ENCODE measurements at regions not wholly inside any gene's neighbourhood (a gene's known extent, or its start where the extent isn't known, plus 50 kb on each side); places are given as distances from the start of the nearest gene placed in this dataset.

DNA sequence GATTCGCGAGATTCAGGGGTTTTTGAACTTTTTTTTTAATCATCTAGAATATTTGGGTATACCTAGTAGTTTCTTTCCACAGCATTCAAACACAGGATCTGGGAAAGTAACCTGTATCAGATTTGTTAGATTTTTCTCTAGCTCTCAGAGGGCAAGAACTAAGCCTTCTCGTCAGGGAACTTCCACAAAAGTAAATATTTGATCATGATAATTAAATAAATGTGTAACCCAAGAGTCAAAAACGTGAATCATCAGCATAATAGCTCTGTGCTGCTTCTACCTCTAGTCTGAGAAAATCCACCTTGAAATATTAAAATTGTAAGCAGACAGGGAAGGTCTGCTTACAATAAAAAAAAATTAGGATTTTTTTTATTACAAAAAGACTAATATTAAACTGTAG, 225.7 kb upstream of the SPOPL start:
- no peaks in the 10 kb centered on the region for H3K36me3 ChIP-seq
- no peak overlapping the region for H3K4me3 ChIP-seq
- intact Hi-C loops (cut with DNase I): no loop called here
- TF ChIP-seq, protein P1, sequence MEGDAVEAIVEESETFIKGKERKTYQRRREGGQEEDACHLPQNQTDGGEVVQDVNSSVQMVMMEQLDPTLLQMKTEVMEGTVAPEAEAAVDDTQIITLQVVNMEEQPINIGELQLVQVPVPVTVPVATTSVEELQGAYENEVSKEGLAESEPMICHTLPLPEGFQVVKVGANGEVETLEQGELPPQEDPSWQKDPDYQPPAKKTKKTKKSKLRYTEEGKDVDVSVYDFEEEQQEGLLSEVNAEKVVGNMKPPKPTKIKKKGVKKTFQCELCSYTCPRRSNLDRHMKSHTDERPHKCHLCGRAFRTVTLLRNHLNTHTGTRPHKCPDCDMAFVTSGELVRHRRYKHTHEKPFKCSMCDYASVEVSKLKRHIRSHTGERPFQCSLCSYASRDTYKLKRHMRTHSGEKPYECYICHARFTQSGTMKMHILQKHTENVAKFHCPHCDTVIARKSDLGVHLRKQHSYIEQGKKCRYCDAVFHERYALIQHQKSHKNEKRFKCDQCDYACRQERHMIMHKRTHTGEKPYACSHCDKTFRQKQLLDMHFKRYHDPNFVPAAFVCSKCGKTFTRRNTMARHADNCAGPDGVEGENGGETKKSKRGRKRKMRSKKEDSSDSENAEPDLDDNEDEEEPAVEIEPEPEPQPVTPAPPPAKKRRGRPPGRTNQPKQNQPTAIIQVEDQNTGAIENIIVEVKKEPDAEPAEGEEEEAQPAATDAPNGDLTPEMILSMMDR (IDR thresholded peaks at IDR 0.05): no peak
- TF ChIP-seq EP300 (IDR thresholded peaks at IDR 0.05) (no peak), POLR2A (IDR thresholded peaks at IDR 0.05; ENCODE audit: low read depth) (no peak), POLR2AphosphoS5 (IDR thresholded peaks at IDR 0.05) (no peak)
- H3K27me3 ChIP-seq: no peaks in the 10 kb centered on the region
- no peaks in the 10 kb centered on the region for H3K9me3 ChIP-seq
- WGBS: 54% methylated on average over 4 of the region's 4 CpGs
- DNase-seq (ENCODE audit: extremely low spot score): no peak
- no peak overlapping the region for H3K27ac ChIP-seq (replicated peaks in 1 of 4)
- H3K4me1 ChIP-seq: peaks cover 0 to 27% (median 11%) of the 10 kb centered on the region in 4 donors

DNA sequence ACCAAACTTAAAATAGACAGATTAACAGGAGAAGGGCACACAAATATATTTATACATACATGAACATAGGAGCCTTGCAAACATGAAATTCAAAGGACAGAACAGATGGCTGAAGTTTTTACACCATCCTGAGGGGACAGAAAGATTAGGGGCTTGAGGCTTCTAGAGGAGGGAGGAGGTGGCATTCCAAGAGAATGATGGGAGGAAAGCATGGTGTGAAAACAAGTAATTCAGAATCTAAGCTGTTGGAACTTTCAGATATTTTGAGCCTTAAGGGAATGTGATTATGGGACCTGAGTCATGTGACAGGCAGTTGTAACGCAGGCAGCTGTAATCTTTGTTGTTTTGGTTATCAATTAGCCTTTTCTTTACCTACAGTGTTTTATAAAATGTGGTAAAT, 225.2 kb upstream of the SPOPL start:
- 48% methylated on average over 1 of the region's 1 CpG for WGBS
- DNase-seq (ENCODE audit: extremely low spot score): no peak
- intact Hi-C loops (cut with DNase I): no loop called here
- Histone ChIP-seq H3K4me3 (no peak overlapping the region), H3K36me3 (no peaks in the 10 kb centered on the region), H3K27ac (replicated peaks in 1 of 4) (no peak overlapping the region), H3K4me1 (peaks cover 0 to 27% (median 11%) of the 10 kb centered on the region in 4 donors), H3K9me3 (no peaks in the 10 kb centered on the region), H3K27me3 (no peaks in the 10 kb centered on the region)
- TF ChIP-seq POLR2A (IDR thresholded peaks at IDR 0.05; ENCODE audit: low read depth) (no peak), POLR2AphosphoS5 (IDR thresholded peaks at IDR 0.05) (no peak), EP300 (IDR thresholded peaks at IDR 0.05) (no peak)
- TF ChIP-seq, protein P1 (IDR thresholded peaks at IDR 0.05): no peak

DNA sequence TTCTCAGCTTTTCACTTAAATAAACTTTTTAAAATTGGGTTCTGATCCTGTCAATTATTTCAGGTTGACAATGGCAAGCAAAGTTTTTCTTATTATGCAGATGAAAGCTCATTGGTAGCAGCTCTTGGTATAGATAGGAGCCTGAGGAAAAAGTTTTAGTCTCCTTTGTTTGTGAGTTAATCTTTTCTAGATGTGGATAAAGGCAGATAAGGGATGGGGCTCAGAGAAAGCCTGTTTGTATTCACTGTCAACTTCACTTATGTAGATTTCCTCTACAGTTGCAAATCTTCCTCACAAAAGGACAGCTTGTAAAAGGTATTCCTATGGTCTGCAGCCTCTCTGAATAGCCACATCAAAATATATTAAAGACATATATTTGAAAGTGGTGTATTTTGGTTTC, 224.5 kb upstream of the SPOPL start:
- Histone ChIP-seq H3K4me3 (no peak overlapping the region), H3K9me3 (no peaks in the 10 kb centered on the region), H3K27me3 (no peaks in the 10 kb centered on the region), H3K27ac (replicated peaks in 1 of 4) (no peak overlapping the region), H3K4me1 (peaks cover 0 to 27% (median 11%) of the 10 kb centered on the region in 4 donors), H3K36me3 (no peaks in the 10 kb centered on the region)
- TF ChIP-seq POLR2AphosphoS5 (IDR thresholded peaks at IDR 0.05): no peak
- TF ChIP-seq EP300 (IDR thresholded peaks at IDR 0.05): no peak
- no peak for TF ChIP-seq POLR2A (IDR thresholded peaks at IDR 0.05; ENCODE audit: low read depth)
- TF ChIP-seq, protein P1 (IDR thresholded peaks at IDR 0.05): no peak
- DNase-seq (ENCODE audit: extremely low spot score): no peak
- intact Hi-C loops (cut with DNase I): no loop called here

DNA sequence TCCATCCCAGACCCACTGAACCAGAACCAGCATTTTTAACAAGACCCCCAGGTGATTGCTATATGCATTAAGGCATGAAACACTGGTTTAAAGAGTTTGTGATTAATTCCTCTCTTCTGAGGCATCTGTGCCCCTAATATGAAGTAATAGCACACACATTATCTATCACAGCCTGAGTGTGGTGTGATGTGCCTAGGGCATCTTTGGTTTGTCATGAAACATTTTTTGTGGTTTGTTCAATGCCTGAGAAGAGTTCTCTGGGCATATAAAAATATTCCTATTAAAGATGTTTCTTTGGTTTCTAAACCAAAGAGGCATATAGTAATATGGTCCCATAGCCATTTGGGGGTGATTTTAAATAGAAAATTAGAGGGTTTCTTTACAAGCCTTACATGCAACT, 221.7 kb upstream of the SPOPL start:
- TF ChIP-seq POLR2A (IDR thresholded peaks at IDR 0.05; ENCODE audit: low read depth) (no peak), POLR2AphosphoS5 (IDR thresholded peaks at IDR 0.05) (no peak), EP300 (IDR thresholded peaks at IDR 0.05) (no peak)
- TF ChIP-seq, protein P1 (IDR thresholded peaks at IDR 0.05): no peak
- Histone ChIP-seq H3K27me3 (no peaks in the 10 kb centered on the region), H3K36me3 (no peaks in the 10 kb centered on the region), H3K27ac (replicated peaks in 1 of 4) (no peak overlapping the region), H3K4me3 (no peak overlapping the region), H3K9me3 (no peaks in the 10 kb centered on the region), H3K4me1 (peaks cover 0 to 18% (median 9%) of the 10 kb centered on the region in 4 donors)
- DNase-seq (ENCODE audit: extremely low spot score): no peak
- intact Hi-C loops (cut with DNase I): no loop called here

DNA sequence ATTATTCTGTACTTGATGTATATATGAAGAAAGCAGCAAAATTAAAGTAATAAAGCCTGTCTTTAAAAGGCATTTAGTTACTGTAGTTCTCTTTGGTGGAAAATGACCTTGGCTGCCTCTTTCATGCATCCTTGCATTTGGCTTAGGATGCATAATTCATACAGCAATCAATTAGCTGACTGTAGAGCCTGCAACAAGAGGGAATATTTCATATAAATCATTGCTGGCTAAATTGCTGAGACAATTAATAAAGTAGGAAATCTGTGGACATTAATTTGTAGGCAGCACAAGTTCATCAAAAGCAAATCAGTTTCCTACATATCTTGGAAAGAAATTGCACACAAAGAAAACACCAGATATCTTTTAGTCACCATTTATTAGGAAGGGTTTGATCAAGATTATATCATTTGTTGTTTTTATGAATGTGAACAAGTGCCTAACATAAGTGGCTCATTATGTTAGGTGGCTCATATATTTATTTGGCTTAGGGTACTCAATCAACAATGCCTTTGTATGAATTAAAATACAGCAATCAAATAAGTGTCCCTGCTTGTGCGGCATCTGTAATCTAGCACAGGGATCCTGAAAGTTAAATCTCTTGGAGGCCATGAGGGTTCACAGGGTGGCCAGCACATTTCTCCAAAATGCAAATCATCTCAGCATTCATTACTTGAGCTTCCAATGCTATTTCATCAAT, 220.4 kb upstream of the SPOPL start:
- H3K9me3 ChIP-seq: peaks cover 0 to 10% (median 4%) of the 10 kb centered on the region in 4 donors
- intact Hi-C loops (cut with DNase I): no loop called here
- no peak overlapping the region for H3K4me3 ChIP-seq
- TF ChIP-seq, protein P1 (IDR thresholded peaks at IDR 0.05): no peak
- TF ChIP-seq POLR2A (IDR thresholded peaks at IDR 0.05; ENCODE audit: low read depth) (no peak), POLR2AphosphoS5 (IDR thresholded peaks at IDR 0.05) (no peak), EP300 (IDR thresholded peaks at IDR 0.05) (no peak)
- no peak for DNase-seq (ENCODE audit: extremely low spot score)
- no peaks in the 10 kb centered on the region for H3K27me3 ChIP-seq
- H3K27ac ChIP-seq (replicated peaks in 1 of 4): no peak overlapping the region
- peaks cover 0 to 7% (median 5%) of the 10 kb centered on the region in 4 donors for H3K4me1 ChIP-seq
- H3K36me3 ChIP-seq: no peaks in the 10 kb centered on the region
- 100% methylated on average over 1 of the region's 1 CpG for WGBS

Data from esophagus muscularis mucosa (tissue), 4 donors.